ENCODE measurements at regions not wholly inside any gene's neighbourhood (a gene's known extent, or its start where the extent isn't known, plus 50 kb on each side); places are given as distances from the start of the nearest gene placed in this dataset.

DNA sequence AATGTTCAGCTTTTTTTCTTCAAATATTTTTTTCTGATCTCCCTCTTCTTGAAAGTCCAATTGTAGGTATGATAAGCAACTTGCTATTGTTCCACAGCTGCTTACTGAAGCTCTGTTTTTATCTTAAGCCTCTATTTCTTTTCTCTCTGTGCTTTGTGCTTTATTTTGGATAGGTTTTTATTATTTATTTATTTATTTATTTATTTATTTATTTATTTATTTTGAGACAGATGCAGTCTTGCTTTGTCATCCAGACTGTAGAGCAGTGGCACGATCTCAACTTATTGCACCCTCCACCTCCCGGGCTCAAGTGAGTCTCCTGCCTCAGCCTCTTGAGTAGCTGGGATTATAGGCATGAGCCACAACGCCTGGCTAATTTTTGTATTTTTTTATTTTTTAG, 199.4 kb downstream of the KLF12 start:
- Mint-ChIP-seq H3K27me3 (no peaks in the 10 kb centered on the region), H3K9me3 (no peaks in the 10 kb centered on the region), H3K4me1 (peaks cover 26% of the 10 kb centered on the region), H3K27ac (no peak overlapping the region), H3K36me3 (ENCODE audit: low read depth) (peaks cover 7% of the 10 kb centered on the region), H3K4me3 (no peak overlapping the region)
- DNase-seq = no peak
- CTCF ChIA-PET = interaction anchor here (0.9 kb wide), 1 partner anchor 352 kb away, joined by 3 read pairs; no protein-coding TSS in a partner anchor
- POLR2A ChIA-PET = no interaction called here

DNA sequence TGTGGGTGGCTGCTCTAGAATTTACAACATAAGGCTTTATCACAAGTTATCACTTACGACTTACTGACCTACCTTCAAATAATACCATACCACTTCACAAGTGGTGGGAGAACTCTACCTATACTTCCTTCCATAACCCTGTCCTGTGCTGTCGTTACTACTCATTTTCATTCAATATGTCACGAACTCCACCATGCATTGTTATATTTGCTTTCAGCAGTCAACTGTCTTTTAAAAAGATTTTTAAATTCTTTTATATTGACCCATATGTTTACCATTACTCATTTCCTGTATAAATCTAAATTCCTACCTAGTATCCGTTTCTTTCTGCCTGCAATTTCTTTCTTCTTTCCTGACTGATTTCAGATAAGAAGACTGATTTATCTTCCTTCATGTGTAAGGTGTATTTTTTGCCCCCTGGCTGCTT, 200.0 kb downstream of the KLF12 start:
- Mint-ChIP-seq H3K27me3 (no peaks in the 10 kb centered on the region), H3K9me3 (no peaks in the 10 kb centered on the region), H3K4me3 (no peak overlapping the region), H3K36me3 (ENCODE audit: low read depth) (peaks cover 7% of the 10 kb centered on the region), H3K27ac (no peak overlapping the region), H3K4me1 (peaks cover 25% of the 10 kb centered on the region)
- ChIA-PET POLR2A (no interaction called here), CTCF (interaction anchor here (0.9 kb wide), 1 partner anchor 353 kb away, joined by 3 read pairs; no protein-coding TSS in a partner anchor)
- DNase-seq = no peak

DNA sequence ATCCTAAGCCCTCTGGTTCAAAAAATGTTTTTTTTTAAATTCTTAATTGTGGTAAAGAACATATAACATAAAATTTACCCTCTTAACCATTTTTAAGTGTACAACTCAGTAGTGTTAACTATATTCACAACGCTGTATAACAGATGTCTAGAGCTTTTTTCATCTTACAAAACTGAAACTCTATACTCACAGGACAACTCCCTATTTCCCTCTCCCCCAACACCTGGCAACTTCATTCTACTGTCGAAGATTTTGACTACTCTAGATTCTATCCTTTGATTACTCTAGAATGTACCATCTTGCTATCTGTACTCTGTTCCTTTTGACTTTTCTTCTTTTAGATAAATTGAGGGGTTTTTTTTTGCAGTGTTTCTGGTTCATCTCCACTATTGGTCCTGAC, 200.4 kb downstream of the KLF12 start:
- no peak for DNase-seq
- Mint-ChIP-seq H3K36me3 (ENCODE audit: low read depth) (peaks cover 7% of the 10 kb centered on the region), H3K4me3 (no peak overlapping the region), H3K4me1 (peaks cover 23% of the 10 kb centered on the region), H3K27ac (no peak overlapping the region), H3K9me3 (no peaks in the 10 kb centered on the region), H3K27me3 (no peaks in the 10 kb centered on the region)
- ChIA-PET CTCF (no interaction called here), POLR2A (no interaction called here)

DNA sequence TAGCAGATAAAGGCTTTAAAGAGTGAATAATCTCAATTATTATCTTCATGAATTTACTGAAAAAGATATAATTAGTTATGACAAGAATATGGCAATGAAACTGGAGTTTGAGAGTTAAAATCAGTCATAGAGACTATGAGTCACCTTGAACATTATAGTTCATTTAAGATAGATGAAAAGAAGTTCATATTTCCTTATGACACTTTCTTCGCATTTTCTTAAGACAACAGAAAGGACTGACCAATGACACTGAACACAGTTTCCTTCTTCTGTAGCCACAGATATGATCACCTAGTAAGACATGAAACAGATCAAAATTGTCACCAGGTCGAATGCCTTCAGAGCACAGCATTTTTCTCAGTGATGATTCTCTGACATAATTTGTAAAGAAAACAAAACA, 202.1 kb downstream of the KLF12 start:
- no peak for DNase-seq
- peaks cover 7% of the 10 kb centered on the region for H3K36me3 Mint-ChIP-seq (ENCODE audit: low read depth)
- ChIA-PET CTCF (no interaction called here), POLR2A (no interaction called here)
- H3K4me3 Mint-ChIP-seq = no peak overlapping the region
- no peak overlapping the region for H3K27ac Mint-ChIP-seq
- no peaks in the 10 kb centered on the region for H3K9me3 Mint-ChIP-seq
- no peaks in the 10 kb centered on the region for H3K27me3 Mint-ChIP-seq
- H3K4me1 Mint-ChIP-seq = peaks cover 22% of the 10 kb centered on the region

DNA sequence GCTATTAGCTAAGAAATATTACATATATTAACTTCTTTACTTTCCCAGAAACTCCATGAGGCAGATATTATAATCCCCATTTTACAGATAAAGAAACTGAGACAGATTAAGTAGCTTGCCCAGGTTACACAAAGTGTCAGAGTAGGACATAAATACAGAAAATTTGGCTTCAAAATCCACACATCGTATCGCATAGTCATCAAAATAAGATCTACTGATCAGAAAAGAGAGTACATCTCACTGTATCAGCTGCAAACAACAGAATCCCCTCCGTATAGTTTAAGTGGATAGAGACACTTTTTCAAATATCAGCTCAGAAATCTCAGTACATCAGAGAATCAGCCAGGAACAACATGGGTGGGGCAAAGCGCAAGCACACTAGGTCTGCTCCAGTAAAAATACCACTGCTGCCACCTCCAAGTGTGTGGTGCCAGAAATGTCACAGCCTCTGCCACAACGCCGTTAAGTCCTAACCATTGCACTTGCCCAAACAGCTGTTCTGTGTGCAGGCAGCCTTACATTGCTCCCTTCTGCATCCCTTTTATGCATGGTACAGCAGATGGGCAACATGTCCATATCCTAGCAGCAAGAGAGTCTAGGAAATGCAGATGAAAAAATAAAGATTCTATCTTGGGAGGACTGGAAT, 204.8 kb downstream of the KLF12 start:
- H3K4me1 Mint-ChIP-seq = peaks cover 29% of the 10 kb centered on the region
- DNase-seq = no peak
- ChIA-PET POLR2A (interaction anchor here (0.9 kb wide), 1 partner anchor 9 kb away, joined by 3 read pairs; no protein-coding TSS in a partner anchor), CTCF (interaction anchor here (0.9 kb wide), 1 partner anchor 8 kb away, joined by 3 read pairs; no protein-coding TSS in a partner anchor)
- H3K9me3 Mint-ChIP-seq = no peaks in the 10 kb centered on the region
- H3K4me3 Mint-ChIP-seq = no peak overlapping the region
- no peak overlapping the region for H3K27ac Mint-ChIP-seq
- H3K27me3 Mint-ChIP-seq = no peaks in the 10 kb centered on the region
- no peaks in the 10 kb centered on the region for H3K36me3 Mint-ChIP-seq (ENCODE audit: low read depth)

DNA sequence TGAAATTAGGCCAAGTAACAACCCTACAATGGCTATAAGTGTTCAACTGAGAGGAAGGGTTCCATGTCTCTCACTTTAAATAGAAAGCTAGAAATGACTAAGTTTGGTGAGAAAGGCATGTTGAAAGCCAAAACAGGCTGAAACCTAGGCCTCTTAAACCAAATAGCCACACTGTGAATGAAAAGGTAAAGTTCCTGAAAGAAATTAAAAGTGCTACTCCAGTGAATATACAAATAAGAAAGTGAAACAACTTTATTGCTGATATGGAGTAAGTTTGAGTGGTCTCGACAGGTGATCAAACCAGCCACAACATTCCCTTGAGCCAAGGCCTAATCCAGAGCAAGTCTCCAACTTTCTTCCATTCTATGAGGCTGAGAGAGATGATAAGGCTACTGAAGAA, 209.6 kb downstream of the KLF12 start:
- H3K27me3 Mint-ChIP-seq = no peaks in the 10 kb centered on the region
- ChIA-PET POLR2A (no interaction called here), CTCF (no interaction called here)
- DNase-seq = no peak
- no peak overlapping the region for H3K27ac Mint-ChIP-seq
- no peaks in the 10 kb centered on the region for H3K36me3 Mint-ChIP-seq (ENCODE audit: low read depth)
- H3K4me3 Mint-ChIP-seq = no peak overlapping the region
- H3K9me3 Mint-ChIP-seq = no peaks in the 10 kb centered on the region
- H3K4me1 Mint-ChIP-seq = peaks cover 25% of the 10 kb centered on the region

DNA sequence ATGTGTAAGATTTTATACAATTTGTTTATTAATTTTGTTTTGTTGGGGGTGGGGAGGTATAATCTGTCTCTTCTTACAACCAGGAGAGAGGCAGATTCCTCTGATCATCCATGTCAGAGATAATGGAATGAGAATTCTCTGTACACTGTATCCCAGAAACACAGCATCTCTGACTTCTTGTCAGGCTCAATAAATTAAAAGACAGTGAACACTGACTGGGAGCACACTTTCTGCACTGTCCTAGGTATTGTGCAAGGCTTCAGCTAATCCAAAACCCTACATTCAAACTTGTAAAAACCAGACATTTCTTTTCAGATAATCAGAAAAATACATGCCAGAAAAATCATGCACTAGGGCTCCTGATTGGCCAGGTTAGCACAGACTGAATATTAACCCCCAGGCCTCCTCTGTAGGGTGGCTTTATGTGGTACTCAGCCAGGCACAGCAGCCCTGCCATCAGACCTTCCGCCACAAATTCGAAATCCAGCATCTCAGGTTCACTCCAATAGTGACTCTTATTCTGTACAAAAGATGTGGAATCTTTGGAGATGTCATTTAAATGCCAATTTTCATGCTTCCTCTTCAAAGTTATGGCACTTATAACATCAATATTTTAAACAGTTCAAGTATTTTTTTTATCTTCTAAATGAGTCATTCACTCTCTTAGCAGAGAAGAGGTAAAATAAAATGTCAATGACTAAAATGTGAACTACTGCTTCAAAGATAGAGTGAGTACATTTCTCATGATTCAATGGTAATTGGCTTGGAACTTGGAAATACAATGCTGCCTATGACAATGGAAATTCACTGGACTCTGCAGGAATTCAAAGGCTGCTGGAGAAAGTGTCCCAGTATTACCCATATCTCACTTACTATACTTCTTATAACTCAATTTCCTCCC, 211.5 kb downstream of the KLF12 start:
- Mint-ChIP-seq H3K4me1 (peaks cover 27% of the 10 kb centered on the region), H3K27me3 (no peaks in the 10 kb centered on the region), H3K36me3 (ENCODE audit: low read depth) (no peaks in the 10 kb centered on the region), H3K4me3 (no peak overlapping the region), H3K9me3 (no peaks in the 10 kb centered on the region), H3K27ac (no peak overlapping the region)
- ChIA-PET POLR2A (no interaction called here), CTCF (no interaction called here)
- no peak for DNase-seq

DNA sequence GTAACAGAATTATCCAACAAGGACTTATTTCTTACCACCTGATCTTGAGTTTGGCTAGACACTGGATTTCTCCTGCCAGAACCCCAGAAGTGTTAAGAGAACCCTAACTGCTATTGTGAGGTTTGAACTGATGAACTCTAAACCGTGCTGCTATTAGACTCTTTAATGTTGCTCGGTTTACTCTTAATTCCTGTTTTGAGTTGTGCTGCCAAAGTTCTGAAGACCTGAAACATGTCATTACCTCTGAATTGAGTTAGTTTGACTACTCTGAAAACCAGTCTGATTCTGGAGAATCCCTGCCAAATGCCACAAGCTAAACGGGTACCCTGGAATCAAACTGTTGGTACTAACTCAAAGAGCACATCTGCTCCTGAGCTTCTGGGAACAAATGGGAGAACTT, 215.5 kb downstream of the KLF12 start:
- Mint-ChIP-seq H3K9me3 (no peaks in the 10 kb centered on the region), H3K4me3 (no peak overlapping the region), H3K27me3 (no peaks in the 10 kb centered on the region), H3K27ac (no peak overlapping the region), H3K4me1 (peaks cover 13% of the 10 kb centered on the region), H3K36me3 (ENCODE audit: low read depth) (no peaks in the 10 kb centered on the region)
- CTCF ChIA-PET = interaction anchor here (1.4 kb wide), 1 partner anchor 368 kb away, joined by 4 read pairs; no protein-coding TSS in a partner anchor
- POLR2A ChIA-PET = no interaction called here
- DNase-seq = no peak

DNA sequence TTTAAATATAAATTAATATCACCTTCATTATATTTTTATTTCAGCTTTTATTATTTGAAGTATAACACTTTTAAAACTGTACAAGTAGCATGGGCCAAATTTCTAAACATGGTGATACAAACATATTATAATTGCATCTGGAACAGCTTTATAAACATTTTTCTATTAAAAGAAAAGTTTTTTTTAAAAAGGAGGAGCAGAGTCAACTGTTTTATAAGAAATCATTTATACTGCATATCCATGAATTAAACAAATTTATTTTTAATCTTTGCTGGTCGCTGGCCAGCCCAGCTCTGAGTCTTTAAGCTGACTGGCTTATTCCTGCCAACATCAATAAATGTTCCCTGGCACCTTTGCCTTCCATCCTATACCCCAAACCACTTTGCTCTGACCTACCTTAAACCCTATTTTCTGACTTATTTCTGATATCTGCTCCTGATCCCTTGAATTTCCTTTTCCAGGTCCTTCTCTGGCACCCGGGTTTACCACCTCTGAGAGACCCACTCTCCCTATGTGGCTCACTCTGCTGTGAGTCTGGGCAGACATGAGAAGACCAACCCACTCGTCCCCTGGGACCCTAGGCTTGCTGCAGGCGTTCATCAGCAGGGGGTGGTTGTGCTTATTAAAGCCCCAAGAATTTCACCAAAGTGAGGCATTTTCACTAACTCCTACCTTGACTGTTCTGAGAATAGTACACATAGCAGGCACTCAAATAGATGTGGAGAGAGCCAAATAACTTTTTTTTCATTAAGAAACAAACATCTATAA, 220.3 kb downstream of the KLF12 start:
- Mint-ChIP-seq H3K27ac (no peak overlapping the region), H3K9me3 (peaks cover under 1% of the 10 kb centered on the region)
- POLR2A ChIA-PET = no interaction called here

DNA sequence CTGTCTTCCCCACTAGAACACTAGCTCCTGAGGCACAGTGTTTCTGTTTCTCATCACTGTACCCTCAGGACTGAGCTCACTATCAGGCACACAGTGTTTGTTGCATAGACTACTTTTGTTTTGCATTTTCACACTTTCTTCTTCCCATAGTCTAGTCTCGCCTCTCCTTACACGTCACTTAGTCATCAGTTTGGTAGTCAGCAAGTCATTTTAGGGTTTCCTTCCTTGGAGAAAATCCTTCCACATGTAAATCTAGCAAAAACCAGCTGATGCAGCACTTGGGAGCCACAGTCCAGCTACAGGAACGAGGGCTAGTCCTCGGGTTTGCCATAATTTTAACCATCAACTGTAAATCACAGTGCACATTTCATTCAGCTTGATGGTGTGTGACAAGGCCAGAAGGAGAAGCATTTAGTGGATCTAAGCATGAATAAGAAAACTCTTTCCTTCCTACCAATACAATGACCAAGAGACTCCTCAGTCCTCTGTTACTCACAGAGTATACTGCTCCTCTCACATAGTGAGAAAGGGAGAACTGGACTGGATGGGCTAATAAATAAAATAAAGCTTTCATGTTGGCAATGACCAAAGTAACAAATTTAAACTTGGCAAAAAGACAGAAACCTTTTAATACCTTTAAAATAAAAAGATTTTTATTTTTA, 221.0 kb downstream of the KLF12 start:
- Mint-ChIP-seq H3K4me3 (no peak overlapping the region), H3K4me1 (peaks cover 7% of the 10 kb centered on the region), H3K9me3 (peaks cover 4% of the 10 kb centered on the region), H3K27me3 (no peaks in the 10 kb centered on the region), H3K36me3 (ENCODE audit: low read depth) (peaks cover 6% of the 10 kb centered on the region), H3K27ac (no peak overlapping the region)
- POLR2A ChIA-PET = no interaction called here
- CTCF ChIA-PET = no interaction called here
- no peak for DNase-seq

More for the DNA sequence above, 220.3 kb downstream of the KLF12 start:
- Mint-ChIP-seq H3K36me3 (ENCODE audit: low read depth) (peaks cover 3% of the 10 kb centered on the region), H3K4me1 (peaks cover 9% of the 10 kb centered on the region), H3K4me3 (no peak overlapping the region), H3K27me3 (no peaks in the 10 kb centered on the region)
- no peak for DNase-seq
- CTCF ChIA-PET = no interaction called here

DNA sequence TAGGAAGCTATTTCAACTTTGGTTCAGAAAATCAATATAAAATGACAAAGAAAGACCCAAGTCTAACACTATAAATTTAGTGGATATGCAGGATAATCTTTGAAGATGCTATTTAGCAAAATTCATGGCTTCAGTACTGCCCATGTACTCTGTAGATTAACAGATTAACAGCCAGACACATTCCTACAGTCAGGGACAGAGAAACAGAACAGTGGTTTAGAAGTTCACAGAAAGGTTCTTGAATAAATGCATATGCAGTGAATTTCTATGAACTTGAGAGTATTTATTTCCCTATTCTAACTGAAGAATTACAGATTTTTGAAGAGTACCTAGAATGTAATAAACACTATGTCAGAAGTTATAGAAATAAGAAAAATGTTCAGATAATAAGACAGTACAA, 222.8 kb downstream of the KLF12 start:
- H3K4me3 Mint-ChIP-seq = no peak overlapping the region
- POLR2A ChIA-PET = interaction anchor here (0.5 kb wide), 1 partner anchor 28 kb away, joined by 3 read pairs; no protein-coding TSS in a partner anchor
- no peak for DNase-seq
- peaks cover 4% of the 10 kb centered on the region for H3K9me3 Mint-ChIP-seq
- peaks cover 7% of the 10 kb centered on the region for H3K4me1 Mint-ChIP-seq
- CTCF ChIA-PET = no interaction called here
- H3K36me3 Mint-ChIP-seq (ENCODE audit: low read depth) = peaks cover 6% of the 10 kb centered on the region
- no peaks in the 10 kb centered on the region for H3K27me3 Mint-ChIP-seq
- H3K27ac Mint-ChIP-seq = no peak overlapping the region

DNA sequence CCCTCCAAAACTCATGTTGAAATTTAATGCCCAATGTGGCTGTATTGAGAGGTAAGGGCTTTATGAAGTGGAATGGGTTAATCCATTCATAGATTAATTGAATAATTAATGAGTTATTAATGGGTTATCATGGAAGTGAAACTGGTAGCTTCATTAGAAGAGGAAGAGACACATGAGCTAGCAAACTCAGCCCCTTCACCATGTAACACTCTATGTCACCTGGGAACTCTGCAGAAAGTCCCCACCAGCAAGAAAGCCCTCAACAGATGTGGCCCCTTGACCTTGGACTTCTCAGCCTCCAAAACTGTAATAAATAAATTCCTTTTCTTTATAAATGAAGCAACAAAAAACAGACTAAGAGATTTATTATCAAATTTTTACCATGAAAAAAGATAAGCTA, 223.5 kb downstream of the KLF12 start:
- ChIA-PET CTCF (no interaction called here), POLR2A (no interaction called here)
- H3K4me1 Mint-ChIP-seq = peaks cover 7% of the 10 kb centered on the region
- H3K27me3 Mint-ChIP-seq = no peaks in the 10 kb centered on the region
- H3K36me3 Mint-ChIP-seq (ENCODE audit: low read depth) = peaks cover 6% of the 10 kb centered on the region
- no peak for DNase-seq
- H3K27ac Mint-ChIP-seq = no peak overlapping the region
- peaks cover 4% of the 10 kb centered on the region for H3K9me3 Mint-ChIP-seq
- H3K4me3 Mint-ChIP-seq = no peak overlapping the region

DNA sequence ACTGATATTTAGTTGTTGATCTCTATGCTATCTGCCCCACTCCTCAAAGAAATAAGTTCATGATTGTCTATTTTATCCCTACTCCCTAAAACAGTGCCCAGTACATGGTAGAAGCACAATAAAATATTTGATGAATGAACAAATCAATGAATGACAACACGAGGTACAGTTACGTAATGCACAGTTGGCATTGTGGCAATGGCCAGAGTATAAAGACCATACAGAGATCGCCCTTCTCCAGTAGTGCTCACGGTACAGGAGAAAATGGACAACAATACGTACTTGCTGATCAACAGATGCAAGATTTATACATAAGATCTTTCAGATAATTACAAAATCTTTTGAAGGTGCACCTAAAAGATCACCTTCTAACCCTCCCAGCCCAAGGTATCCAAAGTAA, 225.4 kb downstream of the KLF12 start:
- Mint-ChIP-seq H3K4me1 (peaks cover 7% of the 10 kb centered on the region), H3K27ac (no peak overlapping the region), H3K27me3 (no peaks in the 10 kb centered on the region), H3K36me3 (ENCODE audit: low read depth) (peaks cover 6% of the 10 kb centered on the region), H3K9me3 (peaks cover 4% of the 10 kb centered on the region), H3K4me3 (no peak overlapping the region)
- ChIA-PET CTCF (no interaction called here), POLR2A (no interaction called here)
- DNase-seq = no peak
